Fibroblast of lung (primary cell): ENCODE measurements at regions not wholly inside any gene's neighbourhood (a gene's known extent, or its start where the extent isn't known, plus 50 kb on each side); places are given as distances from the start of the nearest gene placed in this dataset.

ENCODE experiments used
- DNase-seq, 2 donors: peaks; one replicate each; pipeline versions ENCODE4 v3.0.0 to v3.0.0-alpha.2; 2010; ENCODE audit warnings: low read depth in 2 of 2
- H2AFZ ChIP-seq: 2 replicates; pipeline ENCODE4 v1.5.1; 2012; ENCODE audit warnings: low read length, control low read depth, inconsistent platforms
- H3K27ac ChIP-seq: 2 replicates; pipeline ENCODE4 v1.5.1; 2011; ENCODE audit warnings: low read length, control low read depth; ENCODE audit not compliant: insufficient read depth
- H3K27me3 ChIP-seq: 2 replicates; pipeline ENCODE4 v1.5.1; 2011; ENCODE audit warnings: mild to moderate bottlenecking, low read length; ENCODE audit not compliant: control insufficient read depth, insufficient read depth
- H3K36me3 ChIP-seq: 2 replicates; pipeline ENCODE4 v1.5.1; 2011; ENCODE audit warnings: low read length; ENCODE audit not compliant: control insufficient read depth, insufficient read depth
- H3K4me1 ChIP-seq: 2 replicates; pipeline ENCODE4 v1.5.1; 2011; ENCODE audit warnings: low read length; ENCODE audit not compliant: control insufficient read depth, insufficient read depth; ENCODE audit errors: extremely low read depth
- H3K4me2 ChIP-seq: 2 replicates; pipeline ENCODE4 v1.5.1; 2011; ENCODE audit warnings: low read length, control low read depth; ENCODE audit not compliant: insufficient read depth; ENCODE audit errors: extremely low read depth
- H3K4me3 ChIP-seq, 4 experiments: fragments of 200-600 bp in 1 of 4; sonication (generic) in 1 of 4; replicated peaks in 1 of 4; 2 replicates each; pipeline ENCODE4 v1.5.1; 2011 to 2016; ENCODE audit warnings: low read length in 4 of 4, low read depth in 3 of 4, mild to moderate bottlenecking in 3 of 4, control low read depth in 2 of 4, inconsistent platforms in 1 of 4, mixed read lengths in 1 of 4; ENCODE audit not compliant: insufficient read depth in 1 of 4; ENCODE audit errors: control extremely low read depth in 1 of 4
- H3K79me2 ChIP-seq: 2 replicates; pipeline ENCODE4 v1.5.1; 2012; ENCODE audit warnings: mild to moderate bottlenecking, low read length, inconsistent platforms; ENCODE audit not compliant: control insufficient read depth, insufficient read depth
- H3K9ac ChIP-seq: 2 replicates; pipeline ENCODE4 v1.5.1; 2011; ENCODE audit warnings: mild to moderate bottlenecking, low read length, control low read depth; ENCODE audit not compliant: insufficient read depth
- H3K9me3 ChIP-seq: 2 replicates; pipeline ENCODE4 v1.5.1; 2012; ENCODE audit warnings: low read depth, low read length; ENCODE audit not compliant: control insufficient read depth, insufficient read depth
- H4K20me1 ChIP-seq: 2 replicates; pipeline ENCODE4 v1.5.1; 2011; ENCODE audit warnings: low read length; ENCODE audit not compliant: control insufficient read depth, insufficient read depth; ENCODE audit errors: extremely low read depth
- CTCF ChIP-seq, 2 donors: IDR thresholded peaks in 1 of 2; conservative IDR thresholded peaks in 1 of 2; 1 replicate in 1 of 2; 2 replicates in 1 of 2; pipeline ENCODE4 v1.5.1; 2011 to 2012; ENCODE audit warnings: low read length in 2 of 2, control low read depth in 1 of 2, inconsistent platforms in 1 of 2, low read depth in 1 of 2, mild to moderate bottlenecking in 1 of 2
- EZH2 ChIP-seq: IDR thresholded peaks from 2 replicates; pipeline ENCODE4 v1.5.1; 2012; ENCODE audit warnings: low read length, control low read depth, mild to moderate bottlenecking; ENCODE audit errors: missing control alignments

DNA sequence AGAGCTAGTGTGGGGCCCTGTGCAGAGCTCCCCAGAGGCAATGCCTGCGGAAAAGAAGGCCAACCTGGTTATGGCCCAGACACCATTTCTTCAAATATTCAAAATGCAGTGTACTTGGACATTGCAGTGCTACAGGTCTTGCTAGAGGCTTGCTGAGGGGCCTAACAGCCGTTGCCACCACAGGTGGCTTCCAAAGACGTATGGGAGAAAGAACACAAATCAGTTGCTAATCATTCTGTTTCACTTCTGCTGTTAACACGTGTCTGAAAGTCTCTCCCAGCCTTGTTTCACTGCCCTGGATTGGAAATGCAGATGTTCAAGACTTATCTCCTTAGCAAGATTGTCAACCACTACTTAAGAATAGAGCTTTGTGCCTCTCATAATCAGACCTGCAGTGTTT, 925.9 kb downstream of the GALC start:
- Histone ChIP-seq H3K79me2 (no peaks in the 10 kb centered on the region), H3K27ac (no peak overlapping the region), H4K20me1 (no peaks in the 10 kb centered on the region), H3K4me3 (no peak overlapping the region), H2AFZ (no peak overlapping the region), H3K4me2 (no peak overlapping the region), H3K36me3 (no peaks in the 10 kb centered on the region), H3K9ac (no peak overlapping the region), H3K27me3 (no peaks in the 10 kb centered on the region), H3K4me1 (no peaks in the 10 kb centered on the region), H3K9me3 (no peaks in the 10 kb centered on the region)
- TF ChIP-seq CTCF (conservative IDR thresholded peaks at IDR 0.05 in 1 of 2, IDR thresholded peaks at IDR 0.05 in 1 of 2; ENCODE audit: low read depth in 1 of 2, low read length in 2 of 2) = no peak
- no peak for TF ChIP-seq EZH2
- no peak for DNase-seq

- Histone ChIP-seq H3K9ac (no peak overlapping the region), H3K79me2 (no peaks in the 10 kb centered on the region), H3K4me2 (no peak overlapping the region), H3K9me3 (no peaks in the 10 kb centered on the region), H3K36me3 (no peaks in the 10 kb centered on the region), H3K4me3 (no peak overlapping the region), H2AFZ (no peak overlapping the region), H3K27me3 (no peaks in the 10 kb centered on the region), H3K4me1 (no peaks in the 10 kb centered on the region), H4K20me1 (no peaks in the 10 kb centered on the region), H3K27ac (no peak overlapping the region)
- peak in 1 of 2 donors; percentile 17 for DNase-seq
- TF ChIP-seq CTCF (conservative IDR thresholded peaks at IDR 0.05 in 1 of 2, IDR thresholded peaks at IDR 0.05 in 1 of 2; ENCODE audit: low read depth in 1 of 2, low read length in 2 of 2) = peak; percentile 20 to 42
- TF ChIP-seq EZH2 = no peak
Measured at GRCh38 chr14:87066221-87066817, 926.7 kb downstream of the GALC start.

GRCh38 chr14:87065366-87065765, 927.6 kb downstream of the GALC start:
- TF ChIP-seq CTCF (conservative IDR thresholded peaks at IDR 0.05 in 1 of 2, IDR thresholded peaks at IDR 0.05 in 1 of 2; ENCODE audit: low read depth in 1 of 2, low read length in 2 of 2) (no peak), EZH2 (no peak)
- no peak overlapping the region for H3K4me3 ChIP-seq
- H3K4me2 ChIP-seq = no peak overlapping the region

More at GRCh38 chr14:87065366-87065765, 927.6 kb downstream of the GALC start:
- Histone ChIP-seq H3K9me3 (no peaks in the 10 kb centered on the region), H2AFZ (no peak overlapping the region), H3K36me3 (no peaks in the 10 kb centered on the region), H3K4me1 (no peaks in the 10 kb centered on the region), H3K79me2 (no peaks in the 10 kb centered on the region), H3K9ac (no peak overlapping the region), H4K20me1 (no peaks in the 10 kb centered on the region), H3K27ac (no peak overlapping the region), H3K27me3 (no peaks in the 10 kb centered on the region)
- no peak for DNase-seq
